ENCODE measurements at regions not wholly inside any gene's neighbourhood (a gene's known extent, or its start where the extent isn't known, plus 50 kb on each side); places are given as distances from the start of the nearest gene placed in this dataset.
A peak's percentile ranks its signal among the peaks of the same experiment; 100 is the strongest.

- no peak for TF ChIP-seq FOXO4 (CRISPR knock-in tag; conservative IDR thresholded peaks at IDR 0.05)
- no peak for TF ChIP-seq MEF2D (CRISPR knock-in tag; IDR thresholded peaks at IDR 0.05)
- TF ChIP-seq ZNF282 (IDR thresholded peaks at IDR 0.05; ENCODE audit: partially characterized antibody) = no peak
- TF ChIP-seq REL (CRISPR knock-in tag; conservative IDR thresholded peaks at IDR 0.05) = no peak
- no peak for TF ChIP-seq ZNF646 (CRISPR knock-in tag; IDR thresholded peaks at IDR 0.05)
- no peak for TF ChIP-seq ZNF160 (CRISPR knock-in tag; IDR thresholded peaks at IDR 0.05)
- no peak for TF ChIP-seq ETV5 (CRISPR knock-in tag; IDR thresholded peaks at IDR 0.05; ENCODE audit: borderline replicate concordance)
- TF ChIP-seq BCL6 (CRISPR knock-in tag; IDR thresholded peaks at IDR 0.05) = peak; percentile 68
- no peak for TF ChIP-seq REST (IDR thresholded peaks at IDR 0.05; ENCODE audit: borderline replicate concordance in 1 of 2, low read depth in 1 of 2, low read length in 2 of 2)
- TF ChIP-seq MEIS1 (CRISPR knock-in tag; IDR thresholded peaks at IDR 0.05; ENCODE audit: borderline replicate concordance) = no peak
- TF ChIP-seq ZFP91 (CRISPR knock-in tag; IDR thresholded peaks at IDR 0.05; ENCODE audit: borderline replicate concordance) = peak; percentile 26; the same call in 1 of the 2 replicates
- no peak for TF ChIP-seq RAD51 (IDR thresholded peaks at IDR 0.05; ENCODE audit: borderline replicate concordance)
- no peak for TF ChIP-seq ETS1 (CRISPR knock-in tag; IDR thresholded peaks at IDR 0.05)
- no peak for TF ChIP-seq HNRNPL (IDR thresholded peaks at IDR 0.05; ENCODE audit: low read depth, low read length)
Observed at GRCh38 chr2:120632796-120633646, 102.6 kb upstream of the GLI2 start (continued).
